ENCODE measurements at regions not wholly inside any gene's neighbourhood (a gene's known extent, or its start where the extent isn't known, plus 50 kb on each side); places are given as distances from the start of the nearest gene placed in this dataset.

GRCh38 chrX:118167361-118167760 is 50.8 kb upstream of the KLHL13 start:
- no peak for DNase-seq (ENCODE audit: low read depth)

GRCh38 chrX:118171356-118171755 is 54.7 kb upstream of the KLHL13 start:
- DNase-seq (ENCODE audit: low read depth): no peak

- DNase-seq (ENCODE audit: low read depth): no peak
Observed at GRCh38 chrX:118174516-118175098, 58.0 kb upstream of the KLHL13 start.

GRCh38 chrX:118177708-118178107 is 61.1 kb upstream of the KLHL13 start:
- DNase-seq (ENCODE audit: low read depth): no peak

- no peak for DNase-seq (ENCODE audit: low read depth)
Observed at GRCh38 chrX:118178450-118178849, 61.8 kb upstream of the KLHL13 start.

GRCh38 chrX:118179161-118179560 is 62.6 kb upstream of the KLHL13 start:
- DNase-seq (ENCODE audit: low read depth): no peak

GRCh38 chrX:118179718-118180117 is 63.1 kb upstream of the KLHL13 start:
- DNase-seq (ENCODE audit: low read depth): no peak

GRCh38 chrX:118181030-118181429 is 64.4 kb upstream of the KLHL13 start:
- no peak for DNase-seq (ENCODE audit: low read depth)

- no peak for DNase-seq (ENCODE audit: low read depth)
Observed at GRCh38 chrX:118182025-118182424, 65.4 kb upstream of the KLHL13 start.

- no peak for DNase-seq (ENCODE audit: low read depth)
Observed at GRCh38 chrX:118182681-118183080, 66.1 kb upstream of the KLHL13 start.

- no peak for DNase-seq (ENCODE audit: low read depth)
Observed at GRCh38 chrX:118183606-118184005, 67.0 kb upstream of the KLHL13 start.

GRCh38 chrX:118187100-118187499 is 70.5 kb upstream of the KLHL13 start:
- no peak for DNase-seq (ENCODE audit: low read depth)

- no peak for DNase-seq (ENCODE audit: low read depth)
Observed at GRCh38 chrX:118189000-118189399, 72.4 kb upstream of the KLHL13 start.

- DNase-seq (ENCODE audit: low read depth): no peak
Observed at GRCh38 chrX:118189628-118190027, 73.0 kb upstream of the KLHL13 start.

GRCh38 chrX:118197730-118198129 is 81.1 kb upstream of the KLHL13 start:
- DNase-seq (ENCODE audit: low read depth): no peak

- no peak for DNase-seq (ENCODE audit: low read depth)
Observed at GRCh38 chrX:118198577-118198976, 82.0 kb upstream of the KLHL13 start.

GRCh38 chrX:118199997-118200396 is 83.4 kb upstream of the KLHL13 start:
- no peak for DNase-seq (ENCODE audit: low read depth)

- DNase-seq (ENCODE audit: low read depth): no peak
Observed at GRCh38 chrX:118205421-118206395, 89.1 kb upstream of the KLHL13 start.

GRCh38 chrX:118207831-118208453 is 91.3 kb upstream of the KLHL13 start:
- no peak for DNase-seq (ENCODE audit: low read depth)

- no peak for DNase-seq (ENCODE audit: low read depth)
Observed at GRCh38 chrX:118208481-118208880, 91.9 kb upstream of the KLHL13 start.

GRCh38 chrX:118211891-118212816 is 95.5 kb upstream of the KLHL13 start:
- DNase-seq (ENCODE audit: low read depth): no peak

- DNase-seq (ENCODE audit: low read depth): no peak
Observed at GRCh38 chrX:118212817-118213183, 96.2 kb upstream of the KLHL13 start.

Data from activated T-cell treated with anti-CD3 and anti-CD28 coated beads for 48 hours (primary cell).